Right atrium auricular region (tissue), 2 donors: ENCODE measurements at regions not wholly inside any gene's neighbourhood (a gene's known extent, or its start where the extent isn't known, plus 50 kb on each side); places are given as distances from the start of the nearest gene placed in this dataset.

Source experiments
- DNase-seq: peaks from one replicate; pipeline ENCODE4 v3.0.0-alpha.2; 2019; ENCODE audit warnings: low spot score
- H3K27ac ChIP-seq, 2 donors: fragments of 200-600 bp; sonication (generic); 1 replicate in 1 of 2; 2 replicates in 1 of 2; pipeline ENCODE4 v1.5.1; 2016 to 2019
- H3K27me3 ChIP-seq, 2 donors: fragments of 200-600 bp; sonication (generic); one replicate each; pipeline versions ENCODE4 v1.5.1 to v1.6.0; 2017 to 2019
- H3K36me3 ChIP-seq: fragments of 200-600 bp; sonication (generic); one replicate; pipeline ENCODE4 v1.5.1; 2016
- H3K4me1 ChIP-seq, 2 donors: fragments of 200-600 bp; sonication (generic); one replicate each; pipeline versions ENCODE4 v1.5.1 to v1.6.0; 2017 to 2019
- H3K4me3 ChIP-seq, 2 donors: fragments of 200-600 bp; sonication (generic); 1 replicate in 1 of 2; 2 replicates in 1 of 2; pipeline ENCODE4 v1.5.1; 2017 to 2019; ENCODE audit warnings: mild to moderate bottlenecking in 1 of 2, moderate library complexity in 1 of 2
- H3K9me3 ChIP-seq, 2 donors: fragments of 200-600 bp; sonication (generic); one replicate each; pipeline ENCODE4 v1.5.1; 2019
- CTCF ChIP-seq, 2 donors: fragments of 200-600 bp; sonication (generic); IDR thresholded peaks; one replicate each; pipeline ENCODE4 v1.5.1; 2019; ENCODE audit warnings: antibody characterized with exemption in 2 of 2

- no peak for TF ChIP-seq CTCF (IDR thresholded peaks at IDR 0.05)
- no peaks in the 10 kb centered on the region for H3K27me3 ChIP-seq
- H3K4me1 ChIP-seq, result no peaks in the 10 kb centered on the region
- H3K4me3 ChIP-seq, result no peak overlapping the region
- peaks cover 0 to 9% of the 10 kb centered on the region in 2 donors for H3K9me3 ChIP-seq
- no peak for DNase-seq
- no peaks in the 10 kb centered on the region for H3K36me3 ChIP-seq
- no peak overlapping the region for H3K27ac ChIP-seq
These were observed 298.4 kb downstream of the BCKDHB start for GRCh38 chr6:80404889-80405288.

GRCh38 chr6:80403365-80403764, 296.9 kb downstream of the BCKDHB start:
- DNase-seq, result no peak
- Histone ChIP-seq H3K4me3 (no peak overlapping the region), H3K4me1 (no peaks in the 10 kb centered on the region), H3K36me3 (no peaks in the 10 kb centered on the region), H3K27me3 (no peaks in the 10 kb centered on the region), H3K9me3 (peaks cover 0 to 14% of the 10 kb centered on the region in 2 donors), H3K27ac (no peak overlapping the region)
- no peak for TF ChIP-seq CTCF (IDR thresholded peaks at IDR 0.05)

- Histone ChIP-seq H3K27me3 (no peaks in the 10 kb centered on the region), H3K9me3 (peaks cover 0 to 14% of the 10 kb centered on the region in 2 donors)
These were observed 295.8 kb downstream of the BCKDHB start for GRCh38 chr6:80402266-80402665.

More at GRCh38 chr6:80402266-80402665, 295.8 kb downstream of the BCKDHB start:
- Histone ChIP-seq H3K27ac (no peak overlapping the region), H3K4me3 (no peak overlapping the region), H3K36me3 (no peaks in the 10 kb centered on the region), H3K4me1 (no peaks in the 10 kb centered on the region)
- DNase-seq, result no peak
- no peak for TF ChIP-seq CTCF (IDR thresholded peaks at IDR 0.05)
